Uterus (tissue), 2 donors: ENCODE measurements at regions not wholly inside any gene's neighbourhood (a gene's known extent, or its start where the extent isn't known, plus 50 kb on each side); places are given as distances from the start of the nearest gene placed in this dataset.

Experiments used
- POLR2A ChIP-seq, 2 donors: fragments of 450-650 bp; IDR thresholded peaks; one replicate each; pipeline ENCODE4 v1.6.1; 2016; ENCODE audit warnings: antibody characterized with exemption in 2 of 2, mild to moderate bottlenecking in 1 of 2, moderate library complexity in 1 of 2
- TF ChIP-seq, protein P1 (sequence below), 4 experiments: fragments of 200-600 bp in 2 of 4; fragments of 450-650 bp in 2 of 4; sonication (generic) in 2 of 4; IDR thresholded peaks; one replicate each; pipeline ENCODE4 v1.5.1; 2016 to 2019; ENCODE audit warnings: antibody characterized with exemption in 4 of 4, mild to moderate bottlenecking in 2 of 4, moderate library complexity in 1 of 4

DNA sequence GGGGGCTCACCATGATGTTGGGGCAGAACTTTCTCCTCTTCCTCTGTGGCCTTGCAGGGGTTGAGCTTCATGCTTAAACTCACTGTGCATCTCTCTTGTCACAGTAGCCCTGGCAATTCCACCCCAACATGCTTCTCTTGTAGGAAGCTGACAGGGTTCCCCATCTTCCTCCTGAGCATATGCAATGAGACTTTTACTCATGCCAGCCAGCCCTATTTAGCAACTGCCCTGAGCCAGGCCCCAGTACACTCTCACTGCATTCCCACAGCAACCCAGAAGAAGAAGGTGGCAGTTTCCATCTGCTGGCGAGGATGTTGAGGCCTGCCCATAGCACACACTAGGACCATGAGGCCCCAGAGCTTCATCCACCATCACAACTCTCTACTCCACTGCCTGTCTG is 72.2 kb upstream of the TEX51 start:
- TF ChIP-seq, protein P1, sequence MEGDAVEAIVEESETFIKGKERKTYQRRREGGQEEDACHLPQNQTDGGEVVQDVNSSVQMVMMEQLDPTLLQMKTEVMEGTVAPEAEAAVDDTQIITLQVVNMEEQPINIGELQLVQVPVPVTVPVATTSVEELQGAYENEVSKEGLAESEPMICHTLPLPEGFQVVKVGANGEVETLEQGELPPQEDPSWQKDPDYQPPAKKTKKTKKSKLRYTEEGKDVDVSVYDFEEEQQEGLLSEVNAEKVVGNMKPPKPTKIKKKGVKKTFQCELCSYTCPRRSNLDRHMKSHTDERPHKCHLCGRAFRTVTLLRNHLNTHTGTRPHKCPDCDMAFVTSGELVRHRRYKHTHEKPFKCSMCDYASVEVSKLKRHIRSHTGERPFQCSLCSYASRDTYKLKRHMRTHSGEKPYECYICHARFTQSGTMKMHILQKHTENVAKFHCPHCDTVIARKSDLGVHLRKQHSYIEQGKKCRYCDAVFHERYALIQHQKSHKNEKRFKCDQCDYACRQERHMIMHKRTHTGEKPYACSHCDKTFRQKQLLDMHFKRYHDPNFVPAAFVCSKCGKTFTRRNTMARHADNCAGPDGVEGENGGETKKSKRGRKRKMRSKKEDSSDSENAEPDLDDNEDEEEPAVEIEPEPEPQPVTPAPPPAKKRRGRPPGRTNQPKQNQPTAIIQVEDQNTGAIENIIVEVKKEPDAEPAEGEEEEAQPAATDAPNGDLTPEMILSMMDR (IDR thresholded peaks at IDR 0.05): no peak
- TF ChIP-seq POLR2A (IDR thresholded peaks at IDR 0.05): no peak
